Activated CD4-positive, alpha-beta T cell treated with anti-CD3 and anti-CD28 coated beads, Interleukin-2, amount 10 ng/mL, durations not matched to agents 24 days and 14 days (primary cell): ENCODE measurements at regions not wholly inside any gene's neighbourhood (a gene's known extent, or its start where the extent isn't known, plus 50 kb on each side); places are given as distances from the start of the nearest gene placed in this dataset.

Experiments used
- DNase-seq: peaks from one replicate; pipeline ENCODE4 v3.0.0; 2022
- H3K27ac Mint-ChIP-seq: one replicate; pipeline ENCODE4 v1.8.0; 2022; ENCODE audit warnings: mild to moderate bottlenecking, mixed read lengths
- H3K27me3 Mint-ChIP-seq: one replicate; pipeline ENCODE4 v1.8.0; 2022; ENCODE audit warnings: mixed read lengths
- H3K36me3 Mint-ChIP-seq: one replicate; pipeline ENCODE4 v1.8.0; 2022; ENCODE audit warnings: low read depth, mild to moderate bottlenecking, mixed read lengths
- H3K4me1 Mint-ChIP-seq: one replicate; pipeline ENCODE4 v1.8.0; 2021; ENCODE audit warnings: mixed read lengths
- H3K4me3 Mint-ChIP-seq: one replicate; pipeline ENCODE4 v1.8.0; 2022; ENCODE audit warnings: mild to moderate bottlenecking, moderate library complexity, mixed read lengths
- H3K9me3 Mint-ChIP-seq: one replicate; pipeline ENCODE4 v1.8.0; 2021; ENCODE audit warnings: mixed read lengths
- intact Hi-C: fragments of 100-400 bp; cut with micrococcal nuclease; formaldehyde crosslinking; loops from one replicate; pipeline ENCODE4 v1.15.1; 2023

GRCh38 chr2:181178130-181178529 lies 197.7 kb downstream of the UBE2E3 start:
- Mint-ChIP-seq H3K4me1 (peaks cover 40% of the 10 kb centered on the region), H3K4me3 (peak overlapping the region; percentile 2), H3K36me3 (peaks cover 22% of the 10 kb centered on the region), H3K9me3 (peaks cover 8% of the 10 kb centered on the region), H3K27ac (peak overlapping the region; percentile 86), H3K27me3 (no peaks in the 10 kb centered on the region)
- DNase-seq, result no peak
- intact Hi-C loops, result loop anchor here (1.0 to 5.0 kb wide), 7 partner anchors 13 to 279 kb away; partner anchors contain the start of gene ITGA4

GRCh38 chr2:181178823-181179412 lies 198.5 kb downstream of the UBE2E3 start:
- peak overlapping the region; percentile 86 for H3K27ac Mint-ChIP-seq
- intact Hi-C loops, result loop anchor here (1.0 to 5.0 kb wide), 7 partner anchors 14 to 278 kb away; partner anchors contain the start of gene ITGA4
- H3K27me3 Mint-ChIP-seq, result no peaks in the 10 kb centered on the region
- H3K4me1 Mint-ChIP-seq, result peaks cover 40% of the 10 kb centered on the region
- H3K4me3 Mint-ChIP-seq, result peak overlapping the region; percentile 30
- peak; percentile 75 for DNase-seq
- peaks cover 18% of the 10 kb centered on the region for H3K36me3 Mint-ChIP-seq
- H3K9me3 Mint-ChIP-seq, result peaks cover 4% of the 10 kb centered on the region

GRCh38 chr2:181183878-181184542 lies 203.6 kb downstream of the UBE2E3 start:
- Mint-ChIP-seq H3K9me3 (peaks cover 7% of the 10 kb centered on the region), H3K27me3 (no peaks in the 10 kb centered on the region), H3K36me3 (peaks cover 22% of the 10 kb centered on the region), H3K4me3 (no peak overlapping the region), H3K27ac (no peak overlapping the region), H3K4me1 (peaks cover 21% of the 10 kb centered on the region)
- DNase-seq, result no peak
- intact Hi-C loops, result no loop called here

- Mint-ChIP-seq H3K36me3 (peaks cover 14% of the 10 kb centered on the region), H3K27me3 (no peaks in the 10 kb centered on the region), H3K27ac (no peak overlapping the region), H3K4me3 (no peak overlapping the region), H3K4me1 (peaks cover 14% of the 10 kb centered on the region), H3K9me3 (peaks cover 3% of the 10 kb centered on the region)
- no peak for DNase-seq
- intact Hi-C loops, result no loop called here
These were observed 205.0 kb downstream of the UBE2E3 start for GRCh38 chr2:181185421-181185820.

GRCh38 chr2:181185948-181186347 lies 205.5 kb downstream of the UBE2E3 start:
- no peak overlapping the region for H3K4me3 Mint-ChIP-seq
- H3K4me1 Mint-ChIP-seq, result peaks cover 18% of the 10 kb centered on the region
- no peak for DNase-seq
- H3K27ac Mint-ChIP-seq, result peak overlapping the region; percentile 23
- peaks cover 18% of the 10 kb centered on the region for H3K36me3 Mint-ChIP-seq
- H3K27me3 Mint-ChIP-seq, result no peaks in the 10 kb centered on the region
- intact Hi-C loops, result no loop called here
- H3K9me3 Mint-ChIP-seq, result peaks cover 6% of the 10 kb centered on the region

- peaks cover 23% of the 10 kb centered on the region for H3K4me1 Mint-ChIP-seq
- no peak overlapping the region for H3K27ac Mint-ChIP-seq
- H3K9me3 Mint-ChIP-seq, result peaks cover 15% of the 10 kb centered on the region
- no peak for DNase-seq
- no peaks in the 10 kb centered on the region for H3K27me3 Mint-ChIP-seq
- no peak overlapping the region for H3K4me3 Mint-ChIP-seq
- peaks cover 19% of the 10 kb centered on the region for H3K36me3 Mint-ChIP-seq
- intact Hi-C loops, result no loop called here
These were observed 208.2 kb downstream of the UBE2E3 start for GRCh38 chr2:181188605-181189004.

- DNase-seq, result no peak
- no peak overlapping the region for H3K4me3 Mint-ChIP-seq
- H3K27ac Mint-ChIP-seq, result no peak overlapping the region
- H3K36me3 Mint-ChIP-seq, result peaks cover 29% of the 10 kb centered on the region
- intact Hi-C loops, result no loop called here
- H3K27me3 Mint-ChIP-seq, result no peaks in the 10 kb centered on the region
- H3K4me1 Mint-ChIP-seq, result peaks cover 18% of the 10 kb centered on the region
- H3K9me3 Mint-ChIP-seq, result peaks cover 23% of the 10 kb centered on the region
These were observed 209.5 kb downstream of the UBE2E3 start for GRCh38 chr2:181189951-181190350.

- DNase-seq, result peak; percentile 52
- Mint-ChIP-seq H3K9me3 (peaks cover 20% of the 10 kb centered on the region), H3K36me3 (peaks cover 33% of the 10 kb centered on the region), H3K4me3 (no peak overlapping the region), H3K4me1 (peaks cover 16% of the 10 kb centered on the region), H3K27me3 (no peaks in the 10 kb centered on the region), H3K27ac (no peak overlapping the region)
- intact Hi-C loops, result no loop called here
These were observed 210.3 kb downstream of the UBE2E3 start for GRCh38 chr2:181190711-181191110.

GRCh38 chr2:181193550-181193949 lies 213.1 kb downstream of the UBE2E3 start:
- intact Hi-C loops, result no loop called here
- H3K4me1 Mint-ChIP-seq, result peaks cover 32% of the 10 kb centered on the region
- no peak for DNase-seq
- H3K36me3 Mint-ChIP-seq, result peaks cover 39% of the 10 kb centered on the region
- peaks cover 31% of the 10 kb centered on the region for H3K9me3 Mint-ChIP-seq
- no peaks in the 10 kb centered on the region for H3K27me3 Mint-ChIP-seq
- no peak overlapping the region for H3K27ac Mint-ChIP-seq
- no peak overlapping the region for H3K4me3 Mint-ChIP-seq

- Mint-ChIP-seq H3K27ac (peak overlapping the region; percentile 88), H3K27me3 (no peaks in the 10 kb centered on the region), H3K36me3 (peaks cover 51% of the 10 kb centered on the region), H3K4me1 (peaks cover 42% of the 10 kb centered on the region), H3K9me3 (peaks cover 42% of the 10 kb centered on the region), H3K4me3 (peak overlapping the region; percentile 17)
- no peak for DNase-seq
- intact Hi-C loops, result loop anchor here (2.0 kb wide), 2 partner anchors 28 to 72 kb away; no protein-coding TSS in a partner anchor
These were observed 216.0 kb downstream of the UBE2E3 start for GRCh38 chr2:181196401-181196800.

- peaks cover 45% of the 10 kb centered on the region for H3K4me1 Mint-ChIP-seq
- H3K27me3 Mint-ChIP-seq, result no peaks in the 10 kb centered on the region
- intact Hi-C loops, result loop anchor here (1.0 to 2.0 kb wide), 3 partner anchors 19 to 72 kb away; no protein-coding TSS in a partner anchor
- peak; percentile 57 for DNase-seq
- H3K27ac Mint-ChIP-seq, result peak overlapping the region; percentile 88
- peaks cover 45% of the 10 kb centered on the region for H3K9me3 Mint-ChIP-seq
- H3K4me3 Mint-ChIP-seq, result peak overlapping the region; percentile 48
- H3K36me3 Mint-ChIP-seq, result peaks cover 57% of the 10 kb centered on the region
These were observed 216.8 kb downstream of the UBE2E3 start for GRCh38 chr2:181197140-181197760.

GRCh38 chr2:181198183-181198864 lies 217.9 kb downstream of the UBE2E3 start:
- intact Hi-C loops, result no loop called here
- Mint-ChIP-seq H3K27me3 (no peaks in the 10 kb centered on the region), H3K9me3 (peaks cover 40% of the 10 kb centered on the region), H3K4me3 (peak overlapping the region; percentile 42), H3K4me1 (peaks cover 41% of the 10 kb centered on the region), H3K36me3 (peaks cover 59% of the 10 kb centered on the region), H3K27ac (peak overlapping the region; percentile 62)
- DNase-seq, result peak; percentile 55

- Mint-ChIP-seq H3K36me3 (peaks cover 69% of the 10 kb centered on the region), H3K4me3 (no peak overlapping the region), H3K27me3 (no peaks in the 10 kb centered on the region), H3K4me1 (peaks cover 20% of the 10 kb centered on the region), H3K27ac (no peak overlapping the region), H3K9me3 (peaks cover 42% of the 10 kb centered on the region)
- no peak for DNase-seq
- intact Hi-C loops, result no loop called here
These were observed 223.0 kb downstream of the UBE2E3 start for GRCh38 chr2:181203412-181203811.
